ENCODE measurements at regions not wholly inside any gene's neighbourhood (a gene's known extent, or its start where the extent isn't known, plus 50 kb on each side); places are given as distances from the start of the nearest gene placed in this dataset.

DNA sequence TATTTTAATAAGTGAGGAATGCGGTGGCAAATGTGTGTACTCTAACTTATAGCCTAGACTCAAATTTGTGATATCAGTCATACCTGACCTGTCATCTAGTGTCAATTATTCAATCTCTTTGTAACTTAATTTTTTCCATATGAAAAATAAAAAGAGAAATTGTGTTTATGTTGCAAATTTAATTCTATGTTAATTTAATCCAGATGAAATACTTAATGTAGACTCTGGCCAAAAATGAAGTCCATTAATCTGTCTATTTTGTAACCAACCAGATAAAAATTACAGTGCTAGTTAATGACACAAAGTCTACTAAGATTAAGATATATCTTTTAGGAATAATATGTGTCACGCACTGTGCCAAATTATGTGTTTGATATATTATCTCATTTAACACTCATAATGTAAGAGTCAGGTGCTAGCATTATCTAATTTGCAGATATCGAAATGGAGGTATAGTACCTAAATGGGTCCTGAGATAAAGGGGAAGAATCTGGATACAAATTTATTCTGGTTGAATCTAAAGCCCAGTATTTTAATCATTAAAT, 712.1 kb downstream of the KCTD16 start:
- in situ Hi-C loops (cut with MboI; ENCODE audit: low sequenced_read_pairs), result no loop called here

DNA sequence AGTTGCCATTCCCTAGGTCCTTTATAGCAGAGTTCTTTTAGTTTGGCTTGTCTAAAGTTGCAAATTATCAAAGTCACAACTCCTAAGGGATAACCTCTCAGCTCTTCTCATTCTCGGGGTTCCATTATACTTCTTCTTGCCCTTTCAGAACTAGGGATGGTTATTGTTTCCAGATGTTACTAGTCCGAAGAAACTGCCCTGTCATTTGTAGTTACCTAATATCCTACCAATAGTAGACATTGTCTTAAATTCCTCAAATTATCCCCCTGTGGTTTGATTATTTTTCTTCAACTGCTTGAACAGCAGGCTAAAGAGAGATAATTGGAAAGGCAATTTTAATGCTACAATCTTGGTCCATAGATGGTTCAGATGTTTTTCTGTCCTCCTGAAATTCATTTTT, 709.8 kb downstream of the KCTD16 start:
- in situ Hi-C loops (cut with MboI; ENCODE audit: low sequenced_read_pairs), result no loop called here

DNA sequence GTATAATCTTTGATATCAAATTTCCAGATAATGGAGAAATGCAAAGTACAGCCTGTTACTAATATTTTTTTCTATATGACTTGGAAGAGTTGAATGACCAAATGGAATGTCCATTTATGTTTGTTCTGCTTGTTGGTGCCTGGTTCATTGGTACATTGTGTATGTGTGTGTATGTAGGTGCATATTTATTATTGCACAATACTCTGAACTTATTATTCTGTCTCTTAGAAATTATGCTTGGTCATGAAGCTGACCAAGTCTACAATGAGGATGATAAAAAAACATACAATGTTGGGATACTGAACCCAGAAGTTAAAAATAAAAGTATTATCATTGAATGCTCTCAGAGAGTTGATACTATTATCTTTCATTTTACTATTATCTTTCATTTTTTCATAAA, 706.3 kb downstream of the KCTD16 start:
- in situ Hi-C loops (cut with MboI; ENCODE audit: low sequenced_read_pairs), result no loop called here

- in situ Hi-C loops (cut with MboI; ENCODE audit: low sequenced_read_pairs), result no loop called here
These were observed 702.4 kb downstream of the KCTD16 start for GRCh38 chr5:144873076-144873475.

DNA sequence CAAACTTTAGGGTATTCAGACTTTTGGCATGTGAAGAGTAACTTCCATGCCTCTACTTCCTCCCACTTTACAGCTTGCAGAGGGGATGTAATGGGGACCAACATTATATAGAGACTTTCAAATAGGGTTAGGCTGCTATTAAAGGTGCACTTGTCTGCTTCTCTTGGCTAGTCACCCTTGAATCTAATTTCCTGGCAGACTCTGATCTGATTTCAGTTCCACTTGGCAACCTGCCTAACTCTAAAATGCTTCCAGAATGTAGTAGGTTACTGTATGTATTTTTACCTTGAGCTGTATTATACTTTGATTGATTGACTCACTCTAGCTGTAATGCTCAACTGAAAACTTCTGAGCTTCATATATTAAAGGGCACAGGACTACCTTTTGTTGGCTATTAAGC, 693.4 kb downstream of the KCTD16 start:
- in situ Hi-C loops (cut with MboI; ENCODE audit: low sequenced_read_pairs), result no loop called here

GRCh38 chr5:144857454-144857853, 686.8 kb downstream of the KCTD16 start:
- in situ Hi-C loops (cut with MboI; ENCODE audit: low sequenced_read_pairs), result no loop called here

DNA sequence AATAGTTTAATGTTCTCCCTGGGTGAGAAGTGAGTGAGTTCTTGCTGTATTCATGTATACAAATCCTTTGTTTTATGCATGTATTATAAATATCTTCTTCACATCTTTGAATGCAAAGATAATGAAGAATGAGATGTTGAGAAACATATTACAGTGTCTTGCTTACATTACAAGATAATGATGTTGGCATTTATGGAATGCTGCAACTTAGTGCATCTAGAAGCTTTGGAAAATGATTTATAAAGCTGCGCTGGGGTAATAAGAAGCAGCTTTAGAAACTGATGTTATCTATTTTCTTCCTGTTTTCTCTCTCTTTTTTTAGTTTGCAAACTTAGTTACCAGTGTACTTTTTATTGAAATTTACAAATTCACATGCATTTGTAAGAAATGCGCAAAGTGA, 673.4 kb downstream of the KCTD16 start:
- in situ Hi-C loops (cut with MboI; ENCODE audit: low sequenced_read_pairs), result no loop called here

GRCh38 chr5:144832416-144832815, 661.7 kb downstream of the KCTD16 start:
- in situ Hi-C loops (cut with MboI; ENCODE audit: low sequenced_read_pairs), result no loop called here

DNA sequence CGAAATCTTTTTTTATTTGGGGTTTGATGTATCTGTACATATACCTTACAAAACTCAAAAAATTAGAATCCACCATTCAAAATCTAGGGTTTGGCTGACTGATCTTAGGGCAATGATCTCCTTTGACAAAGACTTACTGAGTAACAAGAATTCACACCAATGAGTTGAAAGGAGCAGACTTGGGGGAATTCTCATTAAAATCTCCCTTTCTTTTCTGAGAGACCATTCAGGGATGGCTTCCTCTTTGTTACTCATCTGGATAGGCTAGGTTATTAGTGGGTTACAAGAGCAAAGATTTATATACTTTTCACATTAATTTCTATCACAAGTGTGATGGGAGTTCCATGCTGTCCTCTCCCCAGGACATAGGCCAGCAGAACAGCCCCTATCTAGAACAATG, 661.0 kb downstream of the KCTD16 start:
- in situ Hi-C loops (cut with MboI; ENCODE audit: low sequenced_read_pairs), result no loop called here

DNA sequence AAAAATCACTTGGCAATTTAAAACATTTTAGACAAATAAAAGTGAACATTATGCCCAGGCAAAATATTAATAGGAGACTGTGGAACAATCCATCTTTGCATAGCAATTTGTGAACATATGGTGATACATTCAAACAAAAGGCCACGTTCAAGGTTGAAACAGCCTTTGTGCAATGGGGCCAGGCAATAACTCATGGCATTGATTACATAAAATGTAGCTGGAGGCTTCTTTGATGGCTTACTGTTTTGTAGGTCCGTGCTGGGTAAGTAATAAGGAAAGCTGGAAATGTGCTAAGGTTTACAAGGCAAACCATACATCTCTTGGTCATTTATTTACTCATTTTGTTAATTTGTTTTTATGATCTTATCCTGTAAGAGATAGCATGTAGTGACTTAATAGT, 651.8 kb downstream of the KCTD16 start:
- in situ Hi-C loops (cut with MboI; ENCODE audit: low sequenced_read_pairs), result no loop called here

DNA sequence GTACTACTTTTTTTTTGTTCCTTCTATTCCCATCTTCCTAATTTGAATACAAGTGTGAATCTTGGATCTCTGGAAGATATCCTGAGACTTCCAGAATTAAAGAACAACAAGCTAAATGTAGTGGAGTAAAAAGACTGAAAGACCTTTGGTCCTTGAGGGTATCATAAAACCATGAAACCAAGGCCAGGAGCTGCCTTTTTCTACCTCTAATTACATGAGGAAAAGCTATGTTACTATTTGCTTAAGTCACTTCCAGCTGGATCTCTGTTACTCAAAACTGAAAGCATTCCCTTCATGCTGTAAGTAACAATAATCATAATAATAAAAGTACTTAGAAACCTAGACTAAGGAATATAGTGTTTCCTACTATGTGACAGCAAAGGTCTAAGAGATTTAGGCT, 649.6 kb downstream of the KCTD16 start:
- in situ Hi-C loops (cut with MboI; ENCODE audit: low sequenced_read_pairs), result no loop called here

- in situ Hi-C loops (cut with MboI; ENCODE audit: low sequenced_read_pairs), result no loop called here
These were observed 644.5 kb downstream of the KCTD16 start for GRCh38 chr5:144815131-144815530.

DNA sequence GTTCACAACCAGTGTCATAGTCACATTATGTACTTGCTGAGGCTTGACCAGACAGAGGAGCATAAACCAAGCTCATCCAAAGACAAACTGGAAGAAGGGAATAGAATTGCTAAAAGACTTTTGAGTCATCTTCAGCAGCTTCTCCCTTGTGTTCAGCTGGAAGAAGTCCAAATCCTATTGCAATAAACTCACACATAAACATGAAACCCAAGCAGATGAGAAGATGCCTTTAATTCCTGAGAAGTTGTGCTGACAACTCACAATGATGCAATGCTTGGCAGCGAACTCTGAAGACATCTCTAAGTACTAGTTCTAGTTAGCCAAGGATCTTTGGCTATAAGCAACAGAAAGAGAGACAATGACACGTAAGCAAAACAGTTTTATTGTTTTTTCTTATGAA, 642.1 kb downstream of the KCTD16 start:
- in situ Hi-C loops (cut with MboI; ENCODE audit: low sequenced_read_pairs), result no loop called here

DNA sequence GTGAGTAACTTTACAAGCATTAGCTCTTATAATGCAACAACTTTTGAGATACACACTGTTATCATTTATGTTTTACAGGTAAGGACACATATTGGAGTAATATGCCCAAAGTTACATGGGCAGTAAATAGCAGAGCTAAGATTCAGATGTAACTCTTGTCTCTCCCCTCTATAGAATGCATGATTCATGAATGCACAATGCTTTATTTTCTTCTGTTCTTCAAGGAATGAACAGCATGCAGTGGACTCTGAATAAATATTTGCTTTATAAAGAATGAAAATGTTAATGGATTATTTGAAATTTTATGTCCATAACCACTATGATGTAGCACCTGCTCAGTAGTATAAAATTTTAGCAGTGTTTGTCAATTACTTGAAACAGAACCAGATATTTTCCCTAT, 629.5 kb downstream of the KCTD16 start:
- in situ Hi-C loops (cut with MboI; ENCODE audit: low sequenced_read_pairs), result no loop called here

DNA sequence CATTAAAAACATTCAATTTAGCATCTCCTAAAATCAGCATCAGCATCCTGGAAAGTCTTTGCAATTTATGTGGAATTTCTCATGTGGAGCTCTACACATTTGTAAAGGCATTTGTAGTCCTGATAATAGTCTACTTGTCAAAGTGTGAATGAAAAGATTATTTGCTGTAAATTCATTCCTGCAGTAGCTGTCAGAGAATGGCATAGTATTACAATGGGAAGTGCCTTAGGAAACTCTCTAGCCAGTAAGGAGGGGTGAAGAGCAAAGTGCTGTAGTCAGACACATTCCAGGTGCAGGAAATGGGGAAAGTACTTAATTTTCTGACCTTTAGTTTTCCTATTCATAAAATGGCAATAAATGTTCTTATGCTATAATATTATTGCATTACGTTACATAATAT, 627.9 kb downstream of the KCTD16 start:
- in situ Hi-C loops (cut with MboI; ENCODE audit: low sequenced_read_pairs), result no loop called here

DNA sequence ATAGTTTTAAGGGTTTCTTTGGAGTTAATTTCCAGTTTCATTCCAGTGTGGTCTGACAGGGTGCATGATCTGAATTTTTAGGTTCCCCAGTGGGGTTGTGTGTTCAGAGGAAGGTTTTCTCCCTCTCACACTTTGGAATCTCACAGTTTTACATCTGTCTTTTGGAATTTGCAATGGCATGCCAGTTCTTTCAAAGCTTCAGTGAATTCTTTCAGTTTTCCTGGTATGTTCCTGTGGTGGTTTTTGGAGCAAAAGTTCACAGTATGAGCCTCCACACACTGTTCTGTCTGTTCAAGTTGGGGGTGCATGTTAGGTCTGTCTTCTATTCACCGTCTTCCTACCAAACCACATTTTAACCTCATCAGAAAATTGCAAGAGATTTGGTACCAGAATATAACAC, 624.2 kb downstream of the KCTD16 start:
- in situ Hi-C loops (cut with MboI; ENCODE audit: low sequenced_read_pairs), result no loop called here

DNA sequence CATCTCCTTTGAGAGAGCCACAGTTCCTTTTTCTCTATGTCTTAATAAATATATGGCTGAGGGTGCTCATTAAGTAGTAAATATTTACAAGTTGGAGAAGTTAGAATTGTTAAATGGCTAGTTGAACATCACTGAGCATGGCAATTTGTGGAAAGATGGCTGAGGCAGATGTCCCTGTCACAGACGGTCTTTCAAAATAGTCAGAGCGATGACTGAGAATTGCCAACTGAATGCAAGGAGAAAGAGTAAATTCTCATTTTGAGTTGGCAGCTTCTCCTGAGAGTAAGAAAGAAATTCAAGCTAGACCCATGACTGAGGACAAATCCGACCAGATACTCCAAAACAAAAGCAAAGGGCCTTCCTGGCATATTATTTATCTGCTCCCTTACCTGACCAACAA, 617.9 kb downstream of the KCTD16 start:
- in situ Hi-C loops (cut with MboI; ENCODE audit: low sequenced_read_pairs), result no loop called here

DNA sequence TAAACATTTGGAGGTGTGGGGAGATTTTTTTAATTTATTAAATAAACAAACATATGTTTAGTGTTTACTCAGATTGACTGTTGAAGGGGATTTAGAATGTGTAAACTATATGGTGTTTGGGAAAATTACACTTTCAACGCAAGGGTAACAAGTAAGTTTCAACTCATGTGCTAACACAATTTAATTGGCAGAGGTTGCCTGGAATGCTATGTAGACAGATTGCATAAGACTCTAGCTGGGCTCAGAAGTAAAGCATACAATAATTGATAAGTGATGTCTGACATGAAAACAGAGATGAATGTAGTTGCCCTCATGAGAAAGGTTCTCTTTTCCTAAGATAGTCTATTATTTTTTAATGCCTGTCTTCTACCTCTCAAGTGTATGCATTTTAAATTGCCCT, 617.4 kb downstream of the KCTD16 start:
- in situ Hi-C loops (cut with MboI; ENCODE audit: low sequenced_read_pairs), result no loop called here

DNA sequence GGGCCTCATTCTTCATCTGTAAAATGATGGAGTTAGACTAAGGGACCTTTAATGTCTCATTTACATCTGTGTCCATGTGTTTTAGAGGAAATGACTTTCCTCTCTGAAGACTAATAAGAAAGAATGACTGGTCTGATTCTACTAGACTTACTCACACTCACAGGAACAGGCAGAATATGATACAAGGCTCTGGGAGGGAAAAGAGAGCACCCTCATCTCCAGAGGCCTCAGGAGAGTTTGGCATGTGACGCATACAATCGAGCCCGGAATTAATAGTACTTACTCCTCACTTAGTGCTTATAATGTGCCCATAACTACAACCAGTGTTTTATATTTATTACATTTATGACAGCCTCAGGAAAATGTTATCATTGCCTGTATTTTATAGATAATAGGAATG, 608.7 kb downstream of the KCTD16 start:
- in situ Hi-C loops (cut with MboI; ENCODE audit: low sequenced_read_pairs), result no loop called here

GRCh38 chr5:144778561-144778960, 607.9 kb downstream of the KCTD16 start:
- in situ Hi-C loops (cut with MboI; ENCODE audit: low sequenced_read_pairs), result no loop called here

DNA sequence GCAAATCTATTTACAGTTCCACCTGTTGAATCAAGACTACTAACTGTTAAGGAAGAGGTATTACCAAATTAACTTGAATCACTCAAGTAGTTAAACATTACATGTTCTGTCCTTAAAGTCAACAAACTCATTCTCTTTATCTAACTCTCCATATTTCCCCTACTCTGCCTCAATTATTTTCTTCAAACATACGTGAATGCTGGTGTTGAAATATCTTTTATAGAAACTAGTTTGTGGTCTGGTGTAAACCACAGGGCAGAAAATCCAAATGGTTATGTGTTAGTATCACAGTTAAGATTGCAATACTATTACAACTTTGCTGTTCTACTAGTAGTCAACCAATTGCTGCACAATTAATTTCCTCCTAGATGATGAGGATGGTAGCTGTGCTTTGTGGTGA, 603.5 kb downstream of the KCTD16 start:
- in situ Hi-C loops (cut with MboI; ENCODE audit: low sequenced_read_pairs), result no loop called here

- in situ Hi-C loops (cut with MboI; ENCODE audit: low sequenced_read_pairs), result no loop called here
These were observed 603.0 kb downstream of the KCTD16 start for GRCh38 chr5:144773628-144774027.

- in situ Hi-C loops (cut with MboI; ENCODE audit: low sequenced_read_pairs), result no loop called here
These were observed 601.1 kb downstream of the KCTD16 start for GRCh38 chr5:144771802-144772201.

GRCh38 chr5:144742361-144742760, 571.7 kb downstream of the KCTD16 start:
- in situ Hi-C loops (cut with MboI; ENCODE audit: low sequenced_read_pairs), result no loop called here
